SK-N-SH treated with all-trans-retinoic acid at 6 μM for 48 hours (cell line): ENCODE measurements at regions not wholly inside any gene's neighbourhood (a gene's known extent, or its start where the extent isn't known, plus 50 kb on each side); places are given as distances from the start of the nearest gene placed in this dataset.
A peak's percentile ranks its signal among the peaks of the same experiment; 100 is the strongest.

Experiments used
- ATAC-seq: fragments of 200-7000 bp; cut with Tn5 transposase; 3 replicates; pipeline ENCODE4 v1.9.1; 2020; ENCODE audit warnings: mild to moderate bottlenecking, moderate library complexity
- BACH2 ChIP-seq: fragments of 250-450 bp; sonication (Bioruptor Pico); IDR thresholded peaks from 2 replicates; pipeline ENCODE4 v1.9.0; 2021; ENCODE audit warnings: mild to moderate bottlenecking, borderline replicate concordance
- ESRRG ChIP-seq: fragments of 250-450 bp; sonication (Bioruptor Pico); IDR thresholded peaks from 2 replicates; pipeline ENCODE4 v1.6.1; 2021; ENCODE audit warnings: mild to moderate bottlenecking
- GLIS3 ChIP-seq: fragments of 250-450 bp; sonication (Bioruptor Pico); IDR thresholded peaks from 2 replicates; pipeline ENCODE4 v1.5.0; 2020; ENCODE audit warnings: mild to moderate bottlenecking, moderate library complexity
- ISL1 ChIP-seq: fragments of 250-450 bp; sonication (Bioruptor Pico); IDR thresholded peaks from 2 replicates; pipeline ENCODE4 v2.1.2; 2022; ENCODE audit warnings: mild to moderate bottlenecking, moderate library complexity
- OSR1 ChIP-seq: fragments of 250-450 bp; sonication (Bioruptor Pico); IDR thresholded peaks from 2 replicates; pipeline ENCODE4 v1.8.0; 2022; ENCODE audit warnings: moderate library complexity, mild to moderate bottlenecking, inconsistent platforms
- PPARA ChIP-seq: fragments of 250-450 bp; sonication (Bioruptor Pico); IDR thresholded peaks from 2 replicates; pipeline ENCODE4 v1.5.0; 2020; ENCODE audit warnings: mild to moderate bottlenecking, borderline replicate concordance
- RARB ChIP-seq: fragments of 250-450 bp; sonication (Bioruptor Pico); IDR thresholded peaks from 2 replicates; pipeline ENCODE4 v1.8.0; 2021; ENCODE audit warnings: mild to moderate bottlenecking, moderate library complexity
- SNAI2 ChIP-seq: fragments of 250-450 bp; sonication (Bioruptor Pico); IDR thresholded peaks from 2 replicates; pipeline ENCODE4 v1.5.0; 2020; ENCODE audit warnings: mild to moderate bottlenecking, moderate library complexity
- TCF4 ChIP-seq: fragments of 250-450 bp; sonication (Bioruptor Pico); IDR thresholded peaks from 2 replicates; pipeline ENCODE4 v1.8.0; 2021; ENCODE audit warnings: mild to moderate bottlenecking, moderate library complexity, borderline replicate concordance
- TOX ChIP-seq: fragments of 250-450 bp; sonication (Bioruptor Pico); IDR thresholded peaks from 2 replicates; pipeline ENCODE4 v1.8.0; 2021; ENCODE audit warnings: mild to moderate bottlenecking, moderate library complexity, borderline replicate concordance
- ZC3H10 ChIP-seq: fragments of 250-450 bp; sonication (Bioruptor Pico); IDR thresholded peaks from 2 replicates; pipeline ENCODE4 v1.5.1; 2021; ENCODE audit warnings: mild to moderate bottlenecking, moderate library complexity
- ZFP3 ChIP-seq: fragments of 250-450 bp; sonication (Bioruptor Pico); IDR thresholded peaks from 2 replicates; pipeline ENCODE4 v1.5.0; 2020; ENCODE audit warnings: mild to moderate bottlenecking, moderate library complexity
- ZFP30 ChIP-seq: fragments of 450-650 bp; formaldehyde crosslinking; IDR thresholded peaks from 2 replicates; pipeline ENCODE4 v1.5.0; 2022; ENCODE audit warnings: mild to moderate bottlenecking, moderate library complexity
- ZNF565 ChIP-seq: fragments of 450-650 bp; formaldehyde crosslinking; conservative IDR thresholded peaks from 2 replicates; pipeline ENCODE4 v1.5.0; 2020; ENCODE audit warnings: low read depth, mild to moderate bottlenecking, moderate library complexity
- ZNF70 ChIP-seq: fragments of 450-650 bp; formaldehyde crosslinking; IDR thresholded peaks from 2 replicates; pipeline ENCODE4 v1.5.0; 2020; ENCODE audit warnings: mild to moderate bottlenecking, moderate library complexity
- ZNF8 ChIP-seq: fragments of 450-650 bp; formaldehyde crosslinking; IDR thresholded peaks from 2 replicates; pipeline ENCODE4 v1.5.0; 2020; ENCODE audit warnings: mild to moderate bottlenecking, moderate library complexity
- TF ChIP-seq, protein P1 (sequence below): fragments of 250-450 bp; sonication (Bioruptor Pico); IDR thresholded peaks from 2 replicates; pipeline ENCODE4 v1.8.0; 2020; ENCODE audit warnings: mild to moderate bottlenecking, moderate library complexity, borderline replicate concordance
- TF ChIP-seq, protein P2 (sequence below): fragments of 250-450 bp; sonication (Bioruptor Pico); IDR thresholded peaks from 2 replicates; pipeline ENCODE4 v1.5.1; 2021; ENCODE audit warnings: mild to moderate bottlenecking, moderate library complexity
- TF ChIP-seq, protein P3 (sequence below): fragments of 250-450 bp; sonication (Bioruptor Pico); IDR thresholded peaks from 2 replicates; pipeline ENCODE4 v1.5.1; 2020; ENCODE audit warnings: low read depth, mild to moderate bottlenecking, moderate library complexity
- TF ChIP-seq, protein P4 (sequence below): fragments of 250-450 bp; sonication (Bioruptor Pico); IDR thresholded peaks from 2 replicates; pipeline ENCODE4 v1.8.0; 2021; ENCODE audit warnings: low read depth, mild to moderate bottlenecking, moderate library complexity, borderline replicate concordance

DNA sequence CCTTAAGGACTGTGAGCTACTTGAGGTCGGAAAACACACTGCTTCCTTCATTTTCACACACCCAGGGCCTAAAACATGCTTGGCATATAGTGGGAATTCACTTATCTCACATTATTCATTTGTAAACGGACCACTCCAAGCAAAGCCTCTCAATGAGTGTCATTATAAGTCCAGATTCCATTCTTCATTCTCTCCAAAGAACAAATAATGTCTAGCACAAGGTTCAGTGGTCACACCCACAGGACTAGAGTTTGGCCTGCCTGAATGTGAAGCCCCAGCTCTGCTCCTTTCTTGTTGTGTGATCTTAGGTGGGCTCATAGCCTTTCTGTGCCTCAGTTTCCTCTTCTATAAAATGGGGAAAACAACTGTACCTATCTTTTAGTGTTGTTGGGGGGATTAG lies 119.6 kb upstream of the NDP start (continued):
- TF ChIP-seq, protein P1, sequence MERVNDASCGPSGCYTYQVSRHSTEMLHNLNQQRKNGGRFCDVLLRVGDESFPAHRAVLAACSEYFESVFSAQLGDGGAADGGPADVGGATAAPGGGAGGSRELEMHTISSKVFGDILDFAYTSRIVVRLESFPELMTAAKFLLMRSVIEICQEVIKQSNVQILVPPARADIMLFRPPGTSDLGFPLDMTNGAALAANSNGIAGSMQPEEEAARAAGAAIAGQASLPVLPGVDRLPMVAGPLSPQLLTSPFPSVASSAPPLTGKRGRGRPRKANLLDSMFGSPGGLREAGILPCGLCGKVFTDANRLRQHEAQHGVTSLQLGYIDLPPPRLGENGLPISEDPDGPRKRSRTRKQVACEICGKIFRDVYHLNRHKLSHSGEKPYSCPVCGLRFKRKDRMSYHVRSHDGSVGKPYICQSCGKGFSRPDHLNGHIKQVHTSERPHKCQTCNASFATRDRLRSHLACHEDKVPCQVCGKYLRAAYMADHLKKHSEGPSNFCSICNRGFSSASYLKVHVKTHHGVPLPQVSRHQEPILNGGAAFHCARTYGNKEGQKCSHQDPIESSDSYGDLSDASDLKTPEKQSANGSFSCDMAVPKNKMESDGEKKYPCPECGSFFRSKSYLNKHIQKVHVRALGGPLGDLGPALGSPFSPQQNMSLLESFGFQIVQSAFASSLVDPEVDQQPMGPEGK (CRISPR knock-in tag), result no peak
- TF ChIP-seq GLIS3 (CRISPR knock-in tag), result no peak
- TF ChIP-seq BACH2, result no peak
- TF ChIP-seq TCF4, result no peak
- TF ChIP-seq RARB, result no peak
- no peak for TF ChIP-seq ISL1 (CRISPR knock-in tag)
- no peak for TF ChIP-seq PPARA (CRISPR knock-in tag)
- no peak for TF ChIP-seq ZNF8 (CRISPR knock-in tag)

DNA sequence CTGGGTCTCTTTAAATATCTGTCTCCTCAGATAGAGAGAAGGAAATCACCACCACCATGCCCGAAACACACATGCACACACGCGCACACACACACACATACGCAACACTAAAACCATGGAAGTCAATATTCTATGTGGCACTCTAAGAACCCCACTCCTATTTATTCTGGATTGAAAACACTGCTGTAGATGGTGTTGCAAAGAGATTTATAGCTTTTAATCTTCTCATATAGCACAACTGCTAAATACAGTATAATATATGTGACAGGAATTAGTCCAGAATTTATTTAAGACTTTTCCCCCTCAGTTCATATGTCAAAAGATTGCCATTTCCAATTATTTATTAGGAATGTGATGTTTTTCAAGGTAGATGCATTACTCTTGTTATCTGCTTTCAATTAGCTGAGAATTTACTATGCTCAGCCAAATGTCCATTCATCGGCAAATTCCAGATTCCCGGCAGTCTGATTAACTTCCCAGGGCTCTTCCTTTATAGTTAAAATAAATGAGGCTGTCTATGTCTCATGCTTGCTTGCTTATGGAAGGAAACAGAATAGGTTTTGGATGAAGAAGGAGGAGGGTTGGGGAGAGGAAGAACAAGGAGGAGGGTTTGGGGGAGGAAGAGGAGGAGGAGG lies 115.4 kb upstream of the NDP start:
- TF ChIP-seq, protein P2, sequence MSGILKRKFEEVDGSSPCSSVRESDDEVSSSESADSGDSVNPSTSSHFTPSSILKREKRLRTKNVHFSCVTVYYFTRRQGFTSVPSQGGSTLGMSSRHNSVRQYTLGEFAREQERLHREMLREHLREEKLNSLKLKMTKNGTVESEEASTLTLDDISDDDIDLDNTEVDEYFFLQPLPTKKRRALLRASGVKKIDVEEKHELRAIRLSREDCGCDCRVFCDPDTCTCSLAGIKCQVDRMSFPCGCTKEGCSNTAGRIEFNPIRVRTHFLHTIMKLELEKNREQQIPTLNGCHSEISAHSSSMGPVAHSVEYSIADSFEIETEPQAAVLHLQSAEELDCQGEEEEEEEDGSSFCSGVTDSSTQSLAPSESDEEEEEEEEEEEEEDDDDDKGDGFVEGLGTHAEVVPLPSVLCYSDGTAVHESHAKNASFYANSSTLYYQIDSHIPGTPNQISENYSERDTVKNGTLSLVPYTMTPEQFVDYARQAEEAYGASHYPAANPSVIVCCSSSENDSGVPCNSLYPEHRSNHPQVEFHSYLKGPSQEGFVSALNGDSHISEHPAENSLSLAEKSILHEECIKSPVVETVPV (CRISPR knock-in tag), result no peak
- TF ChIP-seq RARB, result peak; percentile 29; the same call in 1 of the 2 replicates
- no peak for TF ChIP-seq ZNF565
- no peak for TF ChIP-seq BACH2
- no peak for TF ChIP-seq ZFP3 (CRISPR knock-in tag)
- no peak for TF ChIP-seq SNAI2
- TF ChIP-seq, protein P1 (CRISPR knock-in tag), result no peak
- TF ChIP-seq, protein P3, sequence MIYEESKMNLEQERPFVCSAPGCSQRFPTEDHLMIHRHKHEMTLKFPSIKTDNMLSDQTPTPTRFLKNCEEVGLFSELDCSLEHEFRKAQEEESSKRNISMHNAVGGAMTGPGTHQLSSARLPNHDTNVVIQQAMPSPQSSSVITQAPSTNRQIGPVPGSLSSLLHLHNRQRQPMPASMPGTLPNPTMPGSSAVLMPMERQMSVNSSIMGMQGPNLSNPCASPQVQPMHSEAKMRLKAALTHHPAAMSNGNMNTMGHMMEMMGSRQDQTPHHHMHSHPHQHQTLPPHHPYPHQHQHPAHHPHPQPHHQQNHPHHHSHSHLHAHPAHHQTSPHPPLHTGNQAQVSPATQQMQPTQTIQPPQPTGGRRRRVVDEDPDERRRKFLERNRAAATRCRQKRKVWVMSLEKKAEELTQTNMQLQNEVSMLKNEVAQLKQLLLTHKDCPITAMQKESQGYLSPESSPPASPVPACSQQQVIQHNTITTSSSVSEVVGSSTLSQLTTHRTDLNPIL (CRISPR knock-in tag), result no peak
- TF ChIP-seq TOX (CRISPR knock-in tag), result peak; percentile 43; the same call in 1 of the 2 replicates
- TF ChIP-seq, protein P4, sequence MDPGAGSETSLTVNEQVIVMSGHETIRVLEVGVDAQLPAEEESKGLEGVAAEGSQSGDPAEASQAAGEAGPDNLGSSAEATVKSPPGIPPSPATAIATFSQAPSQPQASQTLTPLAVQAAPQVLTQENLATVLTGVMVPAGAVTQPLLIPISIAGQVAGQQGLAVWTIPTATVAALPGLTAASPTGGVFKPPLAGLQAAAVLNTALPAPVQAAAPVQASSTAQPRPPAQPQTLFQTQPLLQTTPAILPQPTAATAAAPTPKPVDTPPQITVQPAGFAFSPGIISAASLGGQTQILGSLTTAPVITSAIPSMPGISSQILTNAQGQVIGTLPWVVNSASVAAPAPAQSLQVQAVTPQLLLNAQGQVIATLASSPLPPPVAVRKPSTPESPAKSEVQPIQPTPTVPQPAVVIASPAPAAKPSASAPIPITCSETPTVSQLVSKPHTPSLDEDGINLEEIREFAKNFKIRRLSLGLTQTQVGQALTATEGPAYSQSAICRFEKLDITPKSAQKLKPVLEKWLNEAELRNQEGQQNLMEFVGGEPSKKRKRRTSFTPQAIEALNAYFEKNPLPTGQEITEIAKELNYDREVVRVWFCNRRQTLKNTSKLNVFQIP (CRISPR knock-in tag), result no peak
- ATAC-seq, result peak; percentile 79

DNA sequence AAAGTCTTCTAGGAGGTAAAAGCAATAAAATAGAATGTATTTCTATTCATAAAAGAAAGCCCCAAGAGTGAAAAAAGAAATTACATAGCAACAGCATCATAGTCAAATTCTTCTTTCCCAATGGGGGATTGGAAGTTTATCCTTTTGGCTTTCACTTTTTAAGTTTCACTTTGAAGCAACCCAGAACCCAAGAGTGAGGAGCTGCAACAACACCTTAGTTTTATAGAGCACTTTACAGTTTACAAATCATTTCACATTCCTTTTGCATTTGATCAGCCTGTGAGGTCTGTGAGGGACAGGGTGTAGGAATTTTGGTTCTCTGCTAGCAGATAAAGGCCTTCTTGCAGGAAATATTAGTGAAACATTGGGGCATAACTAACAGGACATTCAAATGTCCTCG lies 112.0 kb upstream of the NDP start:
- no peak for TF ChIP-seq ZNF70 (CRISPR knock-in tag)
- TF ChIP-seq RARB, result no peak
- TF ChIP-seq ZFP3 (CRISPR knock-in tag), result no peak
- TF ChIP-seq, protein P3 (CRISPR knock-in tag), result no peak
- no peak for TF ChIP-seq ZNF8 (CRISPR knock-in tag)
- no peak for TF ChIP-seq ZFP30
- TF ChIP-seq, all 23 proteins: peak for 0
- no peak for ATAC-seq

DNA sequence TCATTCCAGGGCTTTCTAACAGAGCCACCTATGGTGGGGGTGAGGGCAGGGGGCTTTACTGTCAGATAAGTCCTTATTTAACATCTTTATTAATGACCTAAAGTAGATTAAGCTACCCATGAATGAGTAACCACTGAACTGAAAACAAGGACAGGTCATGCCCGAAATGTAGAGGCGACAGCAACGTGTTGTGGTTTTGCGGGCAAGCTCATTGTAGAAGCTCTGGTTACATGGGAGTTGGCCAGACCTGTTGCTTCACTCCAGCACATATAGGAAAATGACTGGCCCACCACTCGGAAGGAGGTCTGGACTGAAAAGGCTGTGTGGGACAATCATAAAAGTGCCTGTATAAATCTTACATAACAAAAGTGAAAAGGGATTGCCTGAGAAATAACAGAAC lies 109.6 kb upstream of the NDP start:
- TF ChIP-seq ZC3H10 (CRISPR knock-in tag), result no peak
- TF ChIP-seq SNAI2, result no peak
- TF ChIP-seq ZNF565, result no peak
- no peak for TF ChIP-seq ZFP30
- no peak for TF ChIP-seq TCF4
- no peak for TF ChIP-seq ESRRG (CRISPR knock-in tag)
- TF ChIP-seq ZFP3 (CRISPR knock-in tag), result no peak
- no peak for TF ChIP-seq TOX (CRISPR knock-in tag)
- no peak for TF ChIP-seq PPARA (CRISPR knock-in tag)
- no peak for TF ChIP-seq RARB
- TF ChIP-seq ISL1 (CRISPR knock-in tag), result no peak
- no peak for TF ChIP-seq GLIS3 (CRISPR knock-in tag)
- TF ChIP-seq, protein P2 (CRISPR knock-in tag), result no peak
- TF ChIP-seq, protein P4 (CRISPR knock-in tag), result no peak
- no peak for TF ChIP-seq OSR1 (CRISPR knock-in tag)
- TF ChIP-seq, all 23 proteins: peak for 0
- ATAC-seq, result no peak
